ENCODE measurements at regions not wholly inside any gene's neighbourhood (a gene's known extent, or its start where the extent isn't known, plus 50 kb on each side); places are given as distances from the start of the nearest gene placed in this dataset.
"Not testable (repeated sequence)": the region's sequence is repeated elsewhere in the genome, so short reads cannot be mapped to it uniquely, and the experiment has no call there.

DNA sequence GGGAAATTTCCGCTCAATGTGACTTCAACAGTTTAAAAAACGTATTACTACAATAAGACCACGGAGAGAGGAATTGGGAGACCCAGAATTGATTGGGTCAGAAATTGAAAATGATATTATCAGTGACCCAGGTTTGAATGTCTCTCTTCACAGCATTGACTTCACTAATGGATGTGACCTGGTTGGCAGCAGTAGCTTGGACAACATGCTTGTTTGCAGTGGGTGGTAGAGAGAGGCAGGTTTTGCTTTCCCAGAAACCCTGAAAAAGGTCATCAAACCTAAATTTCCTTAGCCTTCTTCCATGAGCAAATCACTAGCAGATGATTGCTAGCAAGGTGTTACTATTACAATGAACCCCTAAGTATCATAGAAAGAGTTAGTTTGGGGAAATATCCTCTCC lies 89.7 kb upstream of the ANTXRL start:
- no peaks in the 10 kb centered on the region for H3K9me2 ChIP-seq (replicated peaks; ENCODE audit: low read depth, low read length)
- H3K9ac ChIP-seq (ENCODE audit: low read depth, low read length, poor library complexity, severe bottlenecking): no peak overlapping the region
- no peaks in the 10 kb centered on the region for H3K36me3 ChIP-seq (ENCODE audit: insufficient read depth, low read length)
- no peaks in the 10 kb centered on the region for H3K79me2 ChIP-seq (ENCODE audit: insufficient read depth, low read length)
- no peak overlapping the region for H2AFZ ChIP-seq (ENCODE audit: low read length)
- H3F3A ChIP-seq (ENCODE audit: low read depth): no peaks in the 10 kb centered on the region
- no peaks in the 10 kb centered on the region for H3K27me3 ChIP-seq (ENCODE audit: insufficient read depth, low read length, poor library complexity, severe bottlenecking)
- H3K4me2 ChIP-seq (ENCODE audit: low read depth, low read length, poor library complexity, severe bottlenecking): no peak overlapping the region
- no peaks in the 10 kb centered on the region for H4K20me1 ChIP-seq (ENCODE audit: insufficient read depth, low read length, poor library complexity, severe bottlenecking)
- H3K4me3 ChIP-seq (ENCODE audit: low read length, poor library complexity, severe bottlenecking): no peak overlapping the region
- TF ChIP-seq EZH2phosphoT487 (IDR thresholded peaks at IDR 0.05; ENCODE audit: borderline replicate concordance): no peak
- TF ChIP-seq, protein P1, sequence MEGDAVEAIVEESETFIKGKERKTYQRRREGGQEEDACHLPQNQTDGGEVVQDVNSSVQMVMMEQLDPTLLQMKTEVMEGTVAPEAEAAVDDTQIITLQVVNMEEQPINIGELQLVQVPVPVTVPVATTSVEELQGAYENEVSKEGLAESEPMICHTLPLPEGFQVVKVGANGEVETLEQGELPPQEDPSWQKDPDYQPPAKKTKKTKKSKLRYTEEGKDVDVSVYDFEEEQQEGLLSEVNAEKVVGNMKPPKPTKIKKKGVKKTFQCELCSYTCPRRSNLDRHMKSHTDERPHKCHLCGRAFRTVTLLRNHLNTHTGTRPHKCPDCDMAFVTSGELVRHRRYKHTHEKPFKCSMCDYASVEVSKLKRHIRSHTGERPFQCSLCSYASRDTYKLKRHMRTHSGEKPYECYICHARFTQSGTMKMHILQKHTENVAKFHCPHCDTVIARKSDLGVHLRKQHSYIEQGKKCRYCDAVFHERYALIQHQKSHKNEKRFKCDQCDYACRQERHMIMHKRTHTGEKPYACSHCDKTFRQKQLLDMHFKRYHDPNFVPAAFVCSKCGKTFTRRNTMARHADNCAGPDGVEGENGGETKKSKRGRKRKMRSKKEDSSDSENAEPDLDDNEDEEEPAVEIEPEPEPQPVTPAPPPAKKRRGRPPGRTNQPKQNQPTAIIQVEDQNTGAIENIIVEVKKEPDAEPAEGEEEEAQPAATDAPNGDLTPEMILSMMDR (conservative IDR thresholded peaks at IDR 0.05; ENCODE audit: low read length): no peak
- no peaks in the 10 kb centered on the region for H3K4me1 ChIP-seq (ENCODE audit: insufficient read depth, low read length, poor library complexity, severe bottlenecking)
- no peaks in the 10 kb centered on the region for H3K9me3 ChIP-seq (ENCODE audit: insufficient read depth, low read depth, low read length)

DNA sequence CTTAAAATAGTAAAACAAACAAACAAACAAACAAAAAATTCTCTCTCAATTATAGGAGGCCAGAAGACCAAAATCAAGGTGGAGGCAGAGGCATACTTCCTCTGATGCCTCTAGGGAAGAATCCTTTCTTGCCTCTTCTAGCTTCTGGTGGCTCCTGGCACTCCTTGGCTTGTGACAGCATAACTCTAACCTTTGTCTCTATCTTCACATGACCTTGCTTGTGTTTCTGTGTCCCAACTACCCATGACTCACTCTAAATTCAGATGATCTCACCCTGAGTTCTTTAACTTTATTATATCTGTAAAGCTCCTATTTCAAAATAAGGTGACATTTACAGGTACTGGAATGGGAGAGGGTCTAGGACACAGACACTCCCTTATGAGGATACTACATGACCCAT lies 88.3 kb upstream of the ANTXRL start:
- no peaks in the 10 kb centered on the region for H3F3A ChIP-seq (ENCODE audit: low read depth)
- H3K9ac ChIP-seq (ENCODE audit: low read depth, low read length, poor library complexity, severe bottlenecking): no peak overlapping the region
- no peaks in the 10 kb centered on the region for H3K79me2 ChIP-seq (ENCODE audit: insufficient read depth, low read length)
- TF ChIP-seq, protein P1 (conservative IDR thresholded peaks at IDR 0.05; ENCODE audit: low read length): no peak
- no peak for TF ChIP-seq EZH2phosphoT487 (IDR thresholded peaks at IDR 0.05; ENCODE audit: borderline replicate concordance)
- no peaks in the 10 kb centered on the region for H3K36me3 ChIP-seq (ENCODE audit: insufficient read depth, low read length)
- H3K9me3 ChIP-seq (ENCODE audit: insufficient read depth, low read depth, low read length): no peaks in the 10 kb centered on the region
- H3K27me3 ChIP-seq (ENCODE audit: insufficient read depth, low read length, poor library complexity, severe bottlenecking): no peaks in the 10 kb centered on the region
- no peaks in the 10 kb centered on the region for H3K4me1 ChIP-seq (ENCODE audit: insufficient read depth, low read length, poor library complexity, severe bottlenecking)
- H3K4me3 ChIP-seq (ENCODE audit: low read length, poor library complexity, severe bottlenecking): no peak overlapping the region
- H3K9me2 ChIP-seq (replicated peaks; ENCODE audit: low read depth, low read length): no peaks in the 10 kb centered on the region
- H3K4me2 ChIP-seq (ENCODE audit: low read depth, low read length, poor library complexity, severe bottlenecking): no peak overlapping the region
- no peak overlapping the region for H2AFZ ChIP-seq (ENCODE audit: low read length)
- no peaks in the 10 kb centered on the region for H4K20me1 ChIP-seq (ENCODE audit: insufficient read depth, low read length, poor library complexity, severe bottlenecking)

DNA sequence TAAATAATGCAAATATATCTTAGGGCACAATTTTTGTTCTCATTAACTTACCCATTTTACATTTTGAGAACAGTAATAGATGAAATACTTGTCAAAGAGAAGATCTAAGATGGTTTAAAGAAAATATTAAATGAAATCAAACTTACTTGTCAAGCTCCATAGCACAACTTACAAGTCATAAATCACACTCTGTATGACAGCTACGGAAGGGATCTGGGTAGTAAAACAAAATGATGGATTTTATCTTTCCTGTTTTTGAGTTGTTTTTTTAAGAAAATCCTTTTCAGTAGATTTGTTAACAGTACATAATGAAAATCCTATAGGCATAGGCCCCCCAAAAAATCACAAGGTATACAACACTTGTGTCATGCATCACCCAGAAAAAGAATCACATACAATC lies 84.4 kb upstream of the ANTXRL start:
- H3K9ac ChIP-seq (ENCODE audit: low read depth, low read length, poor library complexity, severe bottlenecking); H3K4me2 ChIP-seq (ENCODE audit: low read depth, low read length, poor library complexity, severe bottlenecking): not testable (repeated sequence)

DNA sequence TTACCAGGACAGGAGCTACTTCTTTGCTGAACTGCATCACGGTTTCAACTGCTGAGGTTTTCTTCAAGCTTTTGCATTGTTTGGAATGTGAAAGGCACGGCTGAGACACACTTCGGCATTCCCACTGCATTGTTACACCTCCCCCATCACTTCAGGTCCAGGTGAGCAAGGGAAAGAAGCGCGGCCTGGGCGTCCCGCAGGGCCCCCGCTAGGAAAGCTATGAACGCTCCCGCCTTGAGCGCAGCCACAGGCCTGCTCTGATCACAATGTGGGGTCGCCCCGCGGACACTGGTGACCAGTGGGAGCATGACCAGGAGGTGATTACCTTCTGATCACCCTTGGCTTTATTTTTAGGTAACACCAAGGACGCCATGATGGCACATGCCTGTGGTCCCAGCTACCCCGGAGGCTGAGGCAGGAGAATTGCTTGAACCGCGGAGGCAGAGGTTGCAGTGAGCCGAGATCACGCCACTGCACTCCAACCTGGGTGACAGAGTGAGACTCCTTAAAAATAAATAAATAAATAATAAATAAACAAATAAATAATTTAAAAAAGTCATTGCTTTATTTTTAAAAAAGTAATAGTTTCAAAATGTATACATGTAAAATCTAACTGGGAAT lies 82.2 kb upstream of the ANTXRL start:
- H3K4me1 ChIP-seq (ENCODE audit: insufficient read depth, low read length, poor library complexity, severe bottlenecking); H3K79me2 ChIP-seq (ENCODE audit: insufficient read depth, low read length); H3K4me2 ChIP-seq (ENCODE audit: low read depth, low read length, poor library complexity, severe bottlenecking); H3K9me2 ChIP-seq (replicated peaks; ENCODE audit: low read depth, low read length); H3K36me3 ChIP-seq (ENCODE audit: insufficient read depth, low read length); H3K27me3 ChIP-seq (ENCODE audit: insufficient read depth, low read length, poor library complexity, severe bottlenecking); H3F3A ChIP-seq (ENCODE audit: low read depth); H3K9me3 ChIP-seq (ENCODE audit: insufficient read depth, low read depth, low read length); H4K20me1 ChIP-seq (ENCODE audit: insufficient read depth, low read length, poor library complexity, severe bottlenecking); H3K9ac ChIP-seq (ENCODE audit: low read depth, low read length, poor library complexity, severe bottlenecking); H3K4me3 ChIP-seq (ENCODE audit: low read length, poor library complexity, severe bottlenecking); H2AFZ ChIP-seq (ENCODE audit: low read length): not testable (repeated sequence)

More for the DNA sequence above, 84.4 kb upstream of the ANTXRL start:
- H3K4me1 ChIP-seq (ENCODE audit: insufficient read depth, low read length, poor library complexity, severe bottlenecking); H3K9me2 ChIP-seq (replicated peaks; ENCODE audit: low read depth, low read length); H3K27me3 ChIP-seq (ENCODE audit: insufficient read depth, low read length, poor library complexity, severe bottlenecking); H3K36me3 ChIP-seq (ENCODE audit: insufficient read depth, low read length); H3K79me2 ChIP-seq (ENCODE audit: insufficient read depth, low read length); H3F3A ChIP-seq (ENCODE audit: low read depth); H3K4me3 ChIP-seq (ENCODE audit: low read length, poor library complexity, severe bottlenecking); H2AFZ ChIP-seq (ENCODE audit: low read length); H3K9me3 ChIP-seq (ENCODE audit: insufficient read depth, low read depth, low read length); H4K20me1 ChIP-seq (ENCODE audit: insufficient read depth, low read length, poor library complexity, severe bottlenecking): not testable (repeated sequence)

DNA sequence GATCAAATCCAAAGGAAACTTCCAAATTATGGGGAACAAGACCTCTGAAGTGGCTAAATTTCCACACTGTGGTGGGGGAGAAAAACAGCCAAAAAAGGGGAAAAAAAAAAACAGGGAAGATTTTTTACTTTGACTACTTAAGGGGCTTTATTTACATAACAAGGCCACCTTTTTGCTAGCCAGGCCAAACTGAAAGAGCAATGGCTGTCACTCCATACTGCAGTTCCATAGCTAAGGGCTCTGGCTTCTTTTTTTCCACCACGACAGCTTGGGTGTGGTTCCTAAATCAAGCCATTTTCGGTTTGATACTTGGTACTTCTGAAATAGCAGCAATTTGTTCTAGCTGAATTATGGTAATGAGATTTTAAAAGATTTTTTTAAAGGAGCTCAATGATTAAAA lies 76.4 kb upstream of the ANTXRL start:
- H3K36me3 ChIP-seq (ENCODE audit: insufficient read depth, low read length); H2AFZ ChIP-seq (ENCODE audit: low read length); H4K20me1 ChIP-seq (ENCODE audit: insufficient read depth, low read length, poor library complexity, severe bottlenecking); H3K9me3 ChIP-seq (ENCODE audit: insufficient read depth, low read depth, low read length); H3K79me2 ChIP-seq (ENCODE audit: insufficient read depth, low read length); H3K4me2 ChIP-seq (ENCODE audit: low read depth, low read length, poor library complexity, severe bottlenecking); H3K9me2 ChIP-seq (replicated peaks; ENCODE audit: low read depth, low read length); H3F3A ChIP-seq (ENCODE audit: low read depth); H3K4me1 ChIP-seq (ENCODE audit: insufficient read depth, low read length, poor library complexity, severe bottlenecking); H3K4me3 ChIP-seq (ENCODE audit: low read length, poor library complexity, severe bottlenecking); H3K9ac ChIP-seq (ENCODE audit: low read depth, low read length, poor library complexity, severe bottlenecking); H3K27me3 ChIP-seq (ENCODE audit: insufficient read depth, low read length, poor library complexity, severe bottlenecking): not testable (repeated sequence)
